Right lobe of liver (tissue), 6 donors: ENCODE measurements at regions not wholly inside any gene's neighbourhood (a gene's known extent, or its start where the extent isn't known, plus 50 kb on each side); places are given as distances from the start of the nearest gene placed in this dataset.

Source experiments
- ATAC-seq, 4 donors: fragments of 200-7000 bp; cut with Tn5 transposase; one replicate each; pipeline ENCODE4 v1.9.1; 2020; ENCODE audit warnings: mild to moderate bottlenecking in 4 of 4, moderate library complexity in 4 of 4
- DNase-seq, 3 donors: peaks; one replicate each; pipeline ENCODE4 v3.0.0-alpha.2; 2020
- H3K27ac ChIP-seq, 3 donors: fragments of 200-600 bp; one replicate each; pipeline ENCODE4 v1.8.0; 2022
- H3K27me3 ChIP-seq, 2 donors: fragments of 200-600 bp; one replicate each; pipeline ENCODE4 v1.8.0; 2022
- H3K36me3 ChIP-seq, 4 donors: fragments of 200-600 bp; sonication (generic) in 1 of 4; one replicate each; pipeline versions ENCODE4 v1.5.1 to v1.8.0; 2017 to 2022; ENCODE audit warnings: control low read depth in 1 of 4
- H3K4me1 ChIP-seq, 4 donors: fragments of 200-600 bp; sonication (generic) in 1 of 4; one replicate each; pipeline versions ENCODE4 v1.5.1 to v1.8.0; 2017 to 2022; ENCODE audit warnings: control low read depth in 1 of 4
- H3K4me3 ChIP-seq, 3 donors: fragments of 200-600 bp; one replicate each; pipeline ENCODE4 v1.8.0; 2022
- H3K9me3 ChIP-seq, 4 donors: fragments of 200-600 bp; sonication (generic) in 1 of 4; one replicate each; pipeline versions ENCODE4 v1.5.1 to v1.8.0; 2017 to 2022; ENCODE audit warnings: control low read depth in 1 of 4
- POLR2A ChIP-seq: fragments of 450-650 bp; IDR thresholded peaks from one replicate; pipeline ENCODE4 v1.6.1; 2017; ENCODE audit warnings: antibody characterized with exemption, mild to moderate bottlenecking
- WGBS: methylation state at CpG from one replicate; pipeline ENCODE4 v1.1.6; 2018; ENCODE audit warnings: low coverage, low lambda C conversion rate; ENCODE audit not compliant: insufficient coverage; ENCODE audit errors: missing lambda C conversion rate; 5-methylcytosine and 5-hydroxymethylcytosine counted together
- intact Hi-C, 2 donors: fragments of 100-400 bp; cut with DNase I; formaldehyde crosslinking; loops; one replicate each; pipeline versions ENCODE4 v1.11.2 to v1.14.1; 2022
- TF ChIP-seq, protein P1 (sequence below), 4 donors: fragments of 200-600 bp in 3 of 4; fragments of 450-650 bp in 1 of 4; IDR thresholded peaks; one replicate each; pipeline versions ENCODE4 v1.5.1 to v1.8.0; 2016 to 2022; ENCODE audit warnings: antibody characterized with exemption in 4 of 4, mild to moderate bottlenecking in 2 of 4
- donor health status: DM: no; HTN: yes; CAD: no.
- donor health status: DM: no; HTN: no; CAD: no.
- donor health status: DM: no; HTN: no; CAD: no.
- donor health status: DM: no; HTN: yes; CAD: no.
- donor health status: DM: no; HTN: yes; CAD: no.

DNA sequence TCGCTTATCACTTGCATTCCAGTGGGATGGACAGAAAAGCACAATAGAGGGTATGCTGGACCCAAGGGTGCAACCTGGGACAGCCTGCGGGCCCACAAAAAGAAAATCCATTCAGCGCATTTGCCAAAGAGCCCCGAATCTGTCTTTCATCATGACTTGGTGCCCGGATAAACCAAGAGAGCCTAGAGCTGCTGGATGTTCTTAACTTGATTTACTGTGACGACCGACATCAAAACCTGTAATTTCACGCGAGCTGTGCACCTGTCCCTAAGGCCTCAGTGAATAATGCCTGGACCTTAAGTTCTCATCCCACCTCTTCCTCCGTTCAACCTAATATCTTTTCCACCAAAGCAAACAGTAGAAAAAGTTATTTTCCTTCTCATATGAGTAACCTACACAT is 115.5 kb upstream of the ACKR3 start:
- ATAC-seq: no peak
- no peak overlapping the region for H3K27ac ChIP-seq
- no peak for TF ChIP-seq POLR2A
- H3K36me3 ChIP-seq: no peaks in the 10 kb centered on the region
- intact Hi-C loops: no loop called here
- no peaks in the 10 kb centered on the region for H3K9me3 ChIP-seq
- DNase-seq: no peak
- WGBS: 80% methylated on average over 2 of the region's 10 CpGs
- no peaks in the 10 kb centered on the region for H3K27me3 ChIP-seq
- no peaks in the 10 kb centered on the region for H3K4me1 ChIP-seq
- no peak overlapping the region for H3K4me3 ChIP-seq

DNA sequence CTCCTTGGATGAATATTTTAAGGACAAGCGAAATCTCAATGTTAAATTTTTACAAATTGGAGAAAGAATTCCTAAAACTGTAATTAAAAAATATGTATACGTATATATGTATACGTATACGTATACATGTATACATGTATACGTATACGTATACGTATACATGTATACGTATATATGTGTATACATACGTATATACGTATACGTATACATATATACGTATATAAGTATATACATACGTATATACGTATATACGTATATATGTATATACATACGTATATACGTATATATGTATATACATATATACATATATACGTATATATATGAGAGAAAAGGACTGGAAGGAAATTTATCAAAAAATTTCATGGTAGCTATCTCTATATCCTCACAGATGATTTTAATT is 110.2 kb upstream of the ACKR3 start:
- 83% methylated on average over 18 of the region's 18 CpGs for whole genome bisulfite sequencing
- ATAC-seq: no peak
- Histone ChIP-seq H3K4me3 (no peak overlapping the region), H3K27ac (no peak overlapping the region), H3K9me3 (no peaks in the 10 kb centered on the region), H3K4me1 (no peaks in the 10 kb centered on the region), H3K36me3 (no peaks in the 10 kb centered on the region), H3K27me3 (no peaks in the 10 kb centered on the region)
- TF ChIP-seq POLR2A: no peak
- TF ChIP-seq, protein P1, sequence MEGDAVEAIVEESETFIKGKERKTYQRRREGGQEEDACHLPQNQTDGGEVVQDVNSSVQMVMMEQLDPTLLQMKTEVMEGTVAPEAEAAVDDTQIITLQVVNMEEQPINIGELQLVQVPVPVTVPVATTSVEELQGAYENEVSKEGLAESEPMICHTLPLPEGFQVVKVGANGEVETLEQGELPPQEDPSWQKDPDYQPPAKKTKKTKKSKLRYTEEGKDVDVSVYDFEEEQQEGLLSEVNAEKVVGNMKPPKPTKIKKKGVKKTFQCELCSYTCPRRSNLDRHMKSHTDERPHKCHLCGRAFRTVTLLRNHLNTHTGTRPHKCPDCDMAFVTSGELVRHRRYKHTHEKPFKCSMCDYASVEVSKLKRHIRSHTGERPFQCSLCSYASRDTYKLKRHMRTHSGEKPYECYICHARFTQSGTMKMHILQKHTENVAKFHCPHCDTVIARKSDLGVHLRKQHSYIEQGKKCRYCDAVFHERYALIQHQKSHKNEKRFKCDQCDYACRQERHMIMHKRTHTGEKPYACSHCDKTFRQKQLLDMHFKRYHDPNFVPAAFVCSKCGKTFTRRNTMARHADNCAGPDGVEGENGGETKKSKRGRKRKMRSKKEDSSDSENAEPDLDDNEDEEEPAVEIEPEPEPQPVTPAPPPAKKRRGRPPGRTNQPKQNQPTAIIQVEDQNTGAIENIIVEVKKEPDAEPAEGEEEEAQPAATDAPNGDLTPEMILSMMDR (IDR thresholded peaks at IDR 0.05): no peak
- DNase-seq: no peak
- intact Hi-C loops: no loop called here

DNA sequence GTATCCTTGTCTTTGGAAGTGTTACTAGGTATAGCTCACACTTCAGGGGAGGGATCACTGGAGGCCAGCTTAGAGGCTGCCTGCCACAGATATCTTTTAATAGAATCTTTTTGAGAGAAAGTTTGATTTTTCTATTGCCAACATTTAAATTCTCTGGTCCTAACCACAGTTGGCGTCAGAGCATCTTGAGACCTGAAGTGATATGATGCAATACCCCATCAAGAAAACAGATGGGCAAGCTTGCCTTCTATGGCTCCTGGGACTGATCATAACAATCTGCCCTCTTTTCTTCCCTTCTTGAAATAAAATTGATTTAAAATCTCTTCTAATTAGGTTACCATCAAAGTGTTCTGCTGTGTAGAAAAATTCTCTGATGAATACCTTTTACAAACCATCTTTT is 105.5 kb upstream of the ACKR3 start:
- intact Hi-C loops: no loop called here
- WGBS: 71% methylated on average over 1 of the region's 1 CpG
- no peaks in the 10 kb centered on the region for H3K36me3 ChIP-seq
- ATAC-seq (no peak), DNase-seq (no peak)
- H3K27ac ChIP-seq: no peak overlapping the region
- TF ChIP-seq POLR2A: no peak
- TF ChIP-seq, protein P1 (IDR thresholded peaks at IDR 0.05): no peak
- no peaks in the 10 kb centered on the region for H3K27me3 ChIP-seq
- no peak overlapping the region for H3K4me3 ChIP-seq
- H3K4me1 ChIP-seq: no peaks in the 10 kb centered on the region
- peaks cover 0 to 3% (median 0%) of the 10 kb centered on the region in 4 donors for H3K9me3 ChIP-seq

DNA sequence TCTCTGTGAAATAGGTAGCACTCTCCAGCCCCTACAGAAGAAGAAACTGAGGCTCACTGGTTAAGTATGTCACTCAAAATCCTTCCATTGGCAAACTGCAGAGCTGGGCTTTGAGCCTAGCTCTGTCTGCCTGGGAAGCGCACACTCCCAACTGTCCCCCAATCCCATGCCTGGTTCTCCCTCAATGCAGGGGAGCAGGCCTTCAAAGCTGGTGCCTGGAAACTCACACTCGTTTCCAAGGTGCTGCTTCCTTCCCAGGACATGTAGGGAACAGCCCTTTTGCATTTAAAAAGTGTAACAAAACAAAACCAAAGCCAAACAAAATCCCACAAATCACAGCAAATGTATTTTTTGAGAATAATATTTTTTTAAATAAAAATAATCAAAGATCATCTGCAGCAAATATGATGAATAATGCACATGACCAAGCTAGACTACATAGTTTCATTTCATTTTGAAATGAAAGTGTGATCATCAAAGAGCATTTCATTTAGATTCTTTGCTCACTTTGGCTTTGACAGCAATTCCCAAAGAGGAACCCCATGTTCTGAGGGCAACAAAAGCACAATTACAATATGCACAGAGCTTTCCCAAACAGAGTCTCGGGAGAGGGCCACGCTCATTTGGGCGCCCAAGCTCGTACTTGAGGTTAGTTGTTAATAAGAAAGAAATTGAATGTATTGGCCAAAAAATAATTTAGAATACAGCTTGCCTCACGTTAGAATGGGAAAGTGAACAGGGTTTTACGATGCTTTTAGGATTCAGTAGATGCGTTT is 96.7 kb upstream of the ACKR3 start:
- 63% methylated on average over 9 of the region's 9 CpGs for WGBS
- DNase-seq: no peak
- Histone ChIP-seq H3K9me3 (no peaks in the 10 kb centered on the region), H3K27me3 (no peaks in the 10 kb centered on the region), H3K4me3 (no peak overlapping the region), H3K4me1 (no peaks in the 10 kb centered on the region), H3K36me3 (no peaks in the 10 kb centered on the region), H3K27ac (no peak overlapping the region)
- TF ChIP-seq POLR2A: no peak
- intact Hi-C loops: no loop called here
- ATAC-seq: no peak

DNA sequence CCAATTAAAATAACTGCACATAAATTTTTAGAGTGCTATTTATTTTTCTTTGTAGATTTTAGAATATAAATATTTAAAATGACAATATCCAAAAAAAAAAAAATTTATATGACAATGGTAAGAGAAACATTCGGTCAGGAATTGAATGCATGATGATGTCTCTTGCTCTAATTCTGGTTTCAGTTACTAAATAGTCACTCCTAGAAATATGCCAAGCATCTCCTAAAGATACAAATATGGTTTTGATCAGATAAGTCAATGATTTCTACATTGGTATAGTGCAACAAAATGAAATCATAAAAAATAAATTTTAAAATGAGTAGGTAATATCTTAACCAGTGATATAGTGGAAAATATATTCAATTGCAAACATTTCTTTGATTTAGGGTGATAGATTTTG is 95.9 kb upstream of the ACKR3 start:
- no peak for DNase-seq
- Histone ChIP-seq H3K27me3 (no peaks in the 10 kb centered on the region), H3K4me1 (no peaks in the 10 kb centered on the region), H3K36me3 (no peaks in the 10 kb centered on the region), H3K27ac (no peak overlapping the region), H3K9me3 (no peaks in the 10 kb centered on the region), H3K4me3 (no peak overlapping the region)
- intact Hi-C loops: no loop called here
- ATAC-seq: no peak
- no peak for TF ChIP-seq POLR2A
- TF ChIP-seq, protein P1 (IDR thresholded peaks at IDR 0.05): no peak
- WGBS: 59% methylated on average over 1 of the region's 1 CpG
